ENCODE measurements at regions not wholly inside any gene's neighbourhood (a gene's known extent, or its start where the extent isn't known, plus 50 kb on each side); places are given as distances from the start of the nearest gene placed in this dataset.

- no peak for TF ChIP-seq CTCF (IDR thresholded peaks at IDR 0.05; ENCODE audit: extremely low read depth in 1 of 2, insufficient read depth in 1 of 2, low read depth in 1 of 2, low read length in 2 of 2)
- no peak for TF ChIP-seq POLR2A (IDR thresholded peaks at IDR 0.05; ENCODE audit: low read depth, low read length)
Observed at GRCh38 chr9:92171822-92172221, 56.6 kb upstream of the SPTLC1 start.

Measured in endothelial cell of umbilical vein (primary cell).